Frontal cortex (tissue), 3 donors: ENCODE measurements at regions not wholly inside any gene's neighbourhood (a gene's known extent, or its start where the extent isn't known, plus 50 kb on each side); places are given as distances from the start of the nearest gene placed in this dataset.
"Not testable (repeated sequence)": the region's sequence is repeated elsewhere in the genome, so short reads cannot be mapped to it uniquely, and the experiment has no call there.

Experiments
- DNase-seq, 2 donors: peaks; one replicate each; pipeline ENCODE4 v3.0.0; 2012; ENCODE audit warnings: low spot score in 2 of 2
- FAIRE-seq: peaks from 2 replicates; lab custom pipeline; 2012; peaks lifted over from hg19 to GRCh38; lab: Jason Lieb, UNC
- donor health status: control.
- donor health status: control.
- donor health status: control.

DNA sequence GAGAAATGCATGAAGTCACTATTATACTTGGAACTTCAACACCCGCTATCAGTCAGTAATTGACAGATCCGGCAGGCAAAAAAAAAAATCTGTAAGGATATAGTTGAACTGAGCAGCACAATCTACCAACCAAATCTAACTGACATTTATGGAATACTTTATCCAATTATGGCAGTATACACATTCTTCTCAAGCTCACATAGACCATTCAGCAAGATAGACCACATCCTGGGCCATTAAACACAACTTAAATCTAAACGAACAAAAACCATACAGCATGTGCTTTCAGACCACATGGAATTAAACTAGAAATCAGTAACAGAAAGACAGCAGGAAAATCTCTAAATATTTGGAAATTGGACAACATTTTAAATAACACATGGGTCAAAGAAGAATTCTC lies 112.7 kb downstream of the MPP7 start:
- FAIRE-seq (no peak), DNase-seq (no peak)

DNA sequence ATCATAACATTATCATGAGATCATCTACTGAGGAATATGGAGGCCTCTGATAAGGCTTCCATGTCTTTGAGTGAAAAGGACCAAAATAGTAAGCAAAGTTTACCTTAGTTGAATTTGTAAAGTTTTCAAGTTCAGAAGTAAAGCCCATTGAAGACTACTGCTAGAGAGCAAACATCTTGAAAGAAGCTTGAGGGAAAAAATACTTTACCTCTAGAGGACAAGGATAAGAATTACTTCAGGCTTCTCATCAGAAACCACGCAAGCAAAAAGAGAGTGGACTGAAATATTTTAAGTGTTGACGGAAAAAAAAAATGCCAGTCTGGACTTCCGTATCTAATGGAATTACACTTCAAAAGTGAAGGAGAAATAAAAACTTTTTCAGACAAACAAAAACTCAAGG lies 114.3 kb downstream of the MPP7 start:
- no peak for DNase-seq
- FAIRE-seq: no peak

DNA sequence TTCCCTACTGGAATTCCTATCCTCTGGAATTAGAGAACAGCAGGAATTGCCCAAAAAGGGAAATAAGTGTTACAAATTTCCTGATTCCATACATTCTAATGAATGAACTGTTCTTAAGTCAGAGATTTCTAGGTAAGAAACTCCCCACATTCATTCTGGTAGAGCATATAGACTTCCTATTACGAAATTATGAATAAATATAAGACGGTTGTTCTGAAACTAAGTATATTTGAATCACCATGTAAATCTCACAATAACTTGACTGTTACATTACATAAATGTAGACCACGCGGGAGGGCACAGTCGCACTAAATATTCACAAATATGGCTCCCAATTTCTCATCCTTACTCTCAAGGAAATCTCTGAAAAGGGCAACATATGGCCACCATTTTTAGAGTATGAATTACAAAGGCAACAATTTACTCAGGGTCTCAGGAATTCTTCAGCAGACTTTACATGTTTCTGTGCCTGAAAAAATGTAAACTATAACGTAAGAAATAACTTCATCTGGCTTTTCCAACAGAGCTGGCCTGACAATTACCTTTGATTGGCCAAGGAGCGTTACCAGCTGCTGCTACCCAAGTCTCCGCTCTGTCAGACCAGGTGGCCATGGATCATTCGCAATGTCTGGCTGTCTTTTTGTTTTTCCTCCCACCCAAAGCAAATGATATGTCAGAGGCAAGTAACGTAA lies 115.8 kb downstream of the MPP7 start:
- FAIRE-seq (no peak), DNase-seq (no peak)

DNA sequence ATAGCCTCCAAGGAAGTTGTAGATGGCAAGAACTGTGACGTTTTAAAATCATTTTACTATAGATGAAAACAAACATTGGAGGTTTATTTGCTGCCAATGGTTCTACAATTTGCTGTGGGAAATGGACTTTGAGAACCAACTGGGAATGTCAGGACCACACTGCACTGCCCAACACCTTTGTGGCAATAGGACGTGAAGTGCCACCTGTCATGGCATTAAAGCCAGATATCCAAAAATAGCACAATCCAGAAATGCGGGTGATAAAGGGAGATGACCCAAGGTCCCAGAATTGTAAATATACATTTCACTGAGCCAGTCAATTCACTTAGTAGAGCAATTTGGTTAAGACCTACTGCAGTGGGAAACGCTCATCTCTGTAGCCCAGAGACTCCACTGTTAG lies 116.4 kb downstream of the MPP7 start:
- DNase-seq: no peak

DNA sequence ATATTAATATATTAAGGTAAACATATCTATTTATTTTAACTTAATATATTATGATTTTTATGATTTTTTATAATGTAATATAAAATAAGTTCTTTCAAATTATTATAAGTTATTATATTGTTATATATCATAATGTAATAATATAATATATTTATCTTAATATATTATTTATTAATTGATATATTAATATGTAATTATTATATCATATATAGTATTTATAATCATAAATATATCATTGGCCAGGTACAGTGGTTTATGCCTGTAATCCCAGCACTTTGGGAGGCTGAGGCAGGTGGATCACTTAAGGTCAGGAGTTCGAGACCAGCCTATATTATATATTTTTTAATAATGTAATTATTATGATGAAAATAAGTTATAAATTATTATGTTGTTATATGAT lies 118.1 kb downstream of the MPP7 start:
- FAIRE-seq: peak; percentile 99
- no peak for DNase-seq

More for the DNA sequence above, 116.4 kb downstream of the MPP7 start:
- no peak for FAIRE-seq

- FAIRE-seq (no peak), DNase-seq (no peak)
Observed at GRCh38 chr10:28181478-28182096, 121.3 kb downstream of the MPP7 start.

- no peak for FAIRE-seq
- no peak for DNase-seq
Observed at GRCh38 chr10:28180654-28181053, 122.2 kb downstream of the MPP7 start.

DNA sequence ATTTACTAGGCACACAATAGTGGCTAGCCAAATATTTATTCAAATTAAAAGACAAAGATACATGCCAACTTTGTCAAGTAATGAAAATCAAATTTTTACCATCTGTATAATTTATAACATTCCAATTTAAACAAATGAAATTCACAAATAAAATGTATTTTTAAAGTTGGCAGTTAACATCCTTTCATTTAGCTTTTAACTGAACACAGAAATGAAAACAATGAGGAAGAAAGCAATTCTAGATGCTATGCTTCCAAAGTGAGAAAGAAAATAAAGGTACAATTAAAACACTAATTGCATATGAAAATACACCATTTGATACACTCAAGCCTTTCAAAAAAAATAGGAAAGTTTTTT lies 123.1 kb downstream of the MPP7 start:
- FAIRE-seq: no peak
- DNase-seq: no peak

DNA sequence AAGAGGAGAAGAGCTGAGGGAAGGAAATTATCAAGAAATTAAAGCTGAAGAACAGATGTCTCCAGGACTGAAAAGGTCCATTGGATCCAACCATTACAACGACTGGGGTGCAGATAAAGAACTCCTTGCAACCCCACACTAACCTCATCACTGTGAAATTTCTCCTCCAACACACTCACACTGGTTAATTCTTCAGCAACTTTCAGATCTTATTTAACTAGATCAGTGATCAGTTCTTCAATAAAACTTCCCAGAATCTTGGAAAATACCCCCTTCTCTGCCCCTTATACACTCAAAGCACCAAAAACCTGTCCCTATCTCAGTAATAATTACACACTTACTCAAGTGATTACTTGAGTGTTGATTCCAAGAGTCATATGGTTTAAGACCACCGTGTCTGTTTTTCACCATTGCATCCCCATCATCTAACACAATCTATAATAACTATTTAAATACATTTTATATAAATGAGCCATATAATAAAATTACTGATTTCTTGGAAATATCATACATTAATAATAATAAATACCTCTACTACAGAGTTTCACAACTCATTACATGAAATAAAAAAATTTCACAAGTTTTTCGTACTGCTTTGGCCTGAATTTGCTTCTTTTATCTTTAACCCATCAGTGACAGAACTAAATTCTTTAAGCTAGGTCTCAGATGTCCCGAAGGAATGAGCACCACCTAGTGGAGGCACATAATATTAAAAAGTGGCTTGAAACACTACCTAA lies 123.7 kb downstream of the MPP7 start:
- FAIRE-seq: peak; percentile 89

DNA sequence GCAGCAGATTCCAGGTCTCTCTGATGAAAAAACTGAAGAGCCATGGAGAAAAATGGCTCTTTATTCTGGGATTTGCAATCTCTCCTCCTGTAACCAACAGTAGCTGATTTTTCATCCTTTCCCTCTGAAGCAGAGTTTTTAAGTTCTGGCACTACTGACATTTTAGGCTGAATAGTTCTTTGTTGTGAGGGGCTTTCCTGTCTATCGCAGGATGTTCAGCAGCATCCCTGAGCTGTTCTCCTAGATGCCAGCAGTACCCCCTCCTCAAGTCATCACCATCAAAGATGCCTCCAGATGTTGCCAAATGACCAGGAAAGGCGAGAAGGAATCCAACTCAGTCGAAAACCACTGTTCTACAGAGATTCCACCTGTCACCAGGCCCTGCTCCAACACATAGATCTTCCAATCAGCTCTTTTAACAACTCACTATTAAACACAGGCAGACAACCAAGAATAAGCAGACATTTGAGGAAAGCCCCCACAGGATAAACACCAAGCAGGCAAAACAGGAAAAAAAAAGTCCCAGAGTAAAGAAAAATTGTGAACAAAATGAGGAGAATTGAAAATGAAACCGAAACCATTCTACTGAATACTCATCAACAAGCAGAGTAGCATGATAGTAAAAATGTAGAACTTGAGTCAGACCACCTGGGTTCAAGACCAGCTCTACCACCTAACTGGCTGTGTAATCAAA lies 124.8 kb downstream of the MPP7 start:
- FAIRE-seq (no peak), DNase-seq (no peak)

More for the DNA sequence above, 123.7 kb downstream of the MPP7 start:
- peak; percentile 4 to 14 for DNase-seq

DNA sequence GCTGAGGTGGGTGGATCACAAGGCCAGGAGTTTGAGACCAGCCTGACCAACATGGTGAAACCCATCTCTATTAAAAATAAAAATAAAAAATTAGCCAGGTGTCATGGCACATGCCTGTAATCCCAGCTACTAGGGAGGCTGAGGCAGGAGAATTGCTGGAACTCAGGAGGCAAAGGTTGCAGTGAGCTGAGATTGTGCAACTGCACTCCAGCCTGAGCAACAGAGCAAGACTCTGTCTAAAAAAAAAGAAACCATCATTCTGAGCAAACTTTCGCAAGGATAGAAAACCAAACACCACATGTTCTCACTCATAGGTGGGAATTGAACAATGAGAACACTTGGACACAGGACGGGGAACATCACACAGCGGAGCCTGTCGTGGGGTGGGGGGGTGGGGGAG lies 126.4 kb downstream of the MPP7 start:
- DNase-seq, FAIRE-seq: not testable (repeated sequence)

DNA sequence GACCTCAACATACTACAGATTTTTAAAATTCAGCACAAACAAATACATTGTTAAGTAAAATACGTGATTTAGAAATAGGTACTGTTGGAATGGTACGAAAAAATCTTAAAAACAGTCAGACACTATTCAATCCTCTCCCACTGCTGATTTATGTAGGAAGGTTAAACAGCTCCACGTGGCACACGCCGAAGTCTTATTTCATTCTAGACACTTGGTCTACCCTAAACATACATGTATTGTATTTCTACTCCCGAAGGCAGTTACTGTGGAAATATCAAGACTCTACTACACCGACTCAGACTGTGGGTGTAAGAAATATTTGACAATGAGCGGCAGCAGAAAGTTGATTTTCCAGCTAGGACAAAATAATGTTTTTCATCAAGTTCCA lies 130.6 kb downstream of the MPP7 start:
- no peak for FAIRE-seq

DNA sequence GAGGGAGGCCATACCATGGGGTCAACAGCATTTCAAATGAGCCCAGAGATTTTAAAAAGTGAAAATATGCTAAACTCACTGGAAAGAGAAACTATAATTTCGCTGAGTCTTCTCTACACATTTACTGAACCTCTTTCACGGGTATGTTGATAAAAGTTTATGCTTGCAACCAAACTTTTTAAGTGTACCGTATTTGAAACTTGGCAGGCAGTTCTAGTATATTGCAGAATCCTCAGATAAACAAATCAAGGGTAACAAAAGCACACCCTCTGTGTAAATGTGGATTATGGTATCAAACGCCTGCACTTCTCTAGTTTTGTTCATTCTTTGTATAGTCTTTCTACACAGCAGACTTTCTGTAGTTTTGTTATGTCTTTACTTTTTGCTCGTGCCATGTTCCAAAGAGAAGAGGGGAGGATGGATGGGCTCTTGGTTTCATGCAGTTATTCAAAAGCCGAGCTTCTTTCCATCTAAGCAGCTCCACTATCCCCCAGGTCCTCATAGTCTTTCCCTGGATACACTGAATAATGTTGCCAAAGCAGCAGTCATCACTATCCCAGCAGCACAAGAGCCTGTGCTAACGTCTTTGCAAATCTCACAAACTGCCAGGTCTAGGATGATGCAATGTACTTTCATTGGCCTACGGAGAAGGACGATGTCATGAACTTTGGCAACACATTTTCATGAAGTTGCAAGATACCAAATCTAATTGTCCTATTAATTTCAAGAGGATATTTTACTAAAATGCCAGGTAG lies 131.2 kb downstream of the MPP7 start:
- DNase-seq: no peak
- FAIRE-seq: no peak

More for the DNA sequence above, 130.6 kb downstream of the MPP7 start:
- DNase-seq: no peak

- FAIRE-seq (no peak), DNase-seq (no peak)
Observed at GRCh38 chr10:28169525-28169924, 133.3 kb downstream of the MPP7 start.

GRCh38 chr10:28160866-28161405 lies 141.9 kb downstream of the MPP7 start:
- DNase-seq: no peak
- FAIRE-seq: no peak

DNA sequence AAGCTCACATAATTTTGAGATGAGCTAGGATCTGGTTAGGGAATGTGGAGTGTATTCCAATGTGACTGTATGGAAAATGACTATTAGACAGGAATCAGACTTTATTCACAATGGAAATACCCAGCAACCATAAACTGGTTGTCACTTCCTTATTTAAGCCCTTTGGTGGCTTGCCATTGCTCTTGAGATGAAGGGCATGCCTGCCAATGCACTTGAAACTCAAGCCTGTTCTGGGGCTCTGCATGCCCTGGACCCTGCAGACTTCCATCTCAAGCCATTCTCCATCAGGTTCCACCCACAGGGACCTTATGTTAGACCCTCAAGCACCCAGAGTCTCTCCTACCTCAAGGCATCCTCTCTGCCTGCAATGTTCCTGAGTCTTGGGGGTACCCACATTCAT lies 145.5 kb downstream of the MPP7 start:
- FAIRE-seq: no peak

GRCh38 chr10:28155726-28156125 lies 147.1 kb downstream of the MPP7 start:
- FAIRE-seq (no peak), DNase-seq (no peak)

More for the DNA sequence above, 145.5 kb downstream of the MPP7 start:
- DNase-seq: no peak

DNA sequence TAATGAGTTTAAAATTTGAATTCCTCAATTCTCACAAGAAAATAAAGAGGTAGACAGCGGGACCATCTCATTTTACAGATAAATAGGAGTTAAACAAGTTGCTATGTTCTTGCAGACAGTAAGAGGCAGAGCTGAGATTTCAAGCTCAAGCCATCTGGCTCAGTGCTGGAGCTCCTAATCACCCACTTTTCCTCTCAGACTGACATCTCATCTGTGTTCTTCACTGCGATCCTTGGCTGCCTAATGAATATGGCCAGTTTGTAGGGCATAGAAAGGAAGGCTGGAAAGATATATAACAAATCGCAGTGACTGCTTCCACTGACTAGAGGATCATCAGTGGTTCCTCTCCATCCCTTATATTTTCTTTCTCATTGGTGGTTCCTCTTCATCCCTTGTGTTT lies 151.2 kb downstream of the MPP7 start:
- FAIRE-seq: no peak
- no peak for DNase-seq

DNA sequence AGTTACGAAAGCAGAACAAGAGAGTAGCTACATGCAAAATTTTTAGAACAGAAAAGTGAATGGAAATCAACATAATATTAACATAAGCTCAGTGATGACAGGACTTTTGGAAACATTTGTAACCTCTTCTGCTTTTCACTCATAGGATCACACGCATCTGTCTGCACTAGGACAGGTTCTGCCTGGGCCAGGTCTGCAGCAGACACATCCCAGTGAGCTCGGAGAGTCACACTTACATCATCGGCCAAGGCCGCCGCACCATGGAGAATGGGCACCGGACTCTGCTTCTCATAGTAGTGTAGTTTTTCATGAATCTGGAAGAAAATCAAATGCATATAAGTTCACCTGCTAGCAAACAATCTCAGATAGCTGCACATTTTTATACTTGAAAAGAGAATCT lies 150.9 kb upstream of the ODAD2 start:
- FAIRE-seq (no peak), DNase-seq (no peak)

DNA sequence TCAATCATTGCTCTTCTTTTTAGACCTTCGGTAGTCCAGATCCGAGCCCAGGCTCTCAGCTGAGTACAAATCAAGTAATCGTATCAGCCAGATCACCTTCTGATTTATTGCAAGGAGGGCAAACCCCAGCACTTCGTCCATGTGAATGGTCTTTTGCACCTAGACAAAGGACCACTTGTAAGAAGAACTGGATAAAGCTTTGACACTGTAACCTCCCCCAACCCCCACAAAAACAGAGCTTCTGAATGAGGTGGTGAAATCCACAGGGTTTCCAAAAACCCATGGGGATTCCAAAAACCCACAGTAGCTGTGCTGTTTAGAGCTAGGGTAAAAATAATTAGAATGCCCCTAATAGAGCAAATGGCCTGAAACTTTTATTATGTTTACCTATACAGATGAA lies 148.8 kb upstream of the ODAD2 start:
- DNase-seq: no peak
- no peak for FAIRE-seq
